ENCODE measurements at regions not wholly inside any gene's neighbourhood (a gene's known extent, or its start where the extent isn't known, plus 50 kb on each side); places are given as distances from the start of the nearest gene placed in this dataset.

DNA sequence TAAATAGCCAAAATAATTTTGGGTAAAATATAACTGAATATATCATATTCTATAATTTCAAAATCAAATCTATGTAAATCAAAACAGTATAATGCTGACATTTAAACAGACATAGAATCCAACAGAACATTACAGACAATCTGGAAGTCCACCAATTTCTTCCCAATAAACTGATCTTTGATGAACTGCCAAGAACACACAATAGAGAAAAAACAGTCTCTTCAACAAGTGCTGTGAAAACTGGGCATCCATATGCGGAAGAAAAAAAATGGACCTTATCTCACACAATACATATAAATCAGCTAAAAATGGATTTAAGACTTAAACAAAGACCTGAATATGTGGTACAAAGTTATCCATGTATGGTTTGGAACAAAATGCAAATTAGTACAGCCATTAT lies 1022.7 kb downstream of the TMEM121 start (continued):
- no peak for TF ChIP-seq CHD1 (IDR thresholded peaks at IDR 0.05; ENCODE audit: low read depth, low read length)

DNA sequence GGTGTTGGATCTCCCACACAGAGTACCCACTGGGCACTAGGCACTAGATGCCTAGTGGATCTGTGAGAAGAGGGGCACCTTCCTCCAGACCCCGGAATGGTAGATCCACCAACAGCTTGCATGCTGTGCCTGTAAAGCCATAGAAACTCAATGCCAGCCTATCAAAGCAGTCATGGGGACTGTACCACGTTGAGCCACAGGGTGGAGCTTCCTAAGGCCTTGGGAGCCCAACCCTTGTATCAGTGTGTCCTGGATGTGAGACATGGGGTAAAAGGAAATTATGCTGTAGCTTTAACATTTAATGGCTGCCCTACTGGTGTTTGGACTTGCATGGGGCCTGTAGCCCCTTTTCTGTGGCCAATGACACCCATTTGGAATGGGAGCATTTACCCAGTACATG lies 1024.9 kb downstream of the TMEM121 start:
- CTCF ChIA-PET (ENCODE audit: partially characterized antibody) = no interaction called here
- POLR2A ChIA-PET (ENCODE audit: partially characterized antibody) = no interaction called here

More for the DNA sequence above, 1024.9 kb downstream of the TMEM121 start:
- Histone ChIP-seq H2BK12ac (ENCODE audit: low read depth, low read length) (no peak overlapping the region), H2AK5ac (ENCODE audit: low read depth, low read length) (no peak overlapping the region), H3K56ac (replicated peaks; ENCODE audit: insufficient read length, low read depth, low read length) (no peak overlapping the region), H3K79me1 (ENCODE audit: low read depth, low read length) (no peaks in the 10 kb centered on the region), H3K14ac (ENCODE audit: insufficient read length) (no peak overlapping the region), H3K23ac (ENCODE audit: insufficient read length) (no peak overlapping the region), H4K91ac (replicated peaks; ENCODE audit: insufficient read length, low read length) (no peak overlapping the region), H2AFZ (ENCODE audit: low read length) (no peak overlapping the region), H3K4me1 (replicated peaks in 1 of 4; ENCODE audit: control insufficient read depth in 3 of 4, insufficient read depth in 4 of 4, low read length in 3 of 4) (no peaks in the 10 kb centered on the region), H3K79me2 (ENCODE audit: control insufficient read depth in 1 of 2, insufficient read depth in 2 of 2, low read length in 2 of 2) (no peaks in the 10 kb centered on the region), H3K27me3 (replicated peaks in 1 of 4; ENCODE audit: control insufficient read depth in 3 of 4, extremely low read depth in 1 of 4, insufficient read depth in 3 of 4, low read length in 3 of 4) (no peaks in the 10 kb centered on the region), H4K5ac (ENCODE audit: insufficient read length, low read depth, low read length) (no peak overlapping the region), H3K9ac (replicated peaks in 1 of 4; ENCODE audit: extremely low read depth in 1 of 4, low read depth in 3 of 4, low read length in 3 of 4) (no peak overlapping the region), H3K18ac (ENCODE audit: extremely low read depth, low read length) (no peak overlapping the region), H2BK15ac (ENCODE audit: low read length) (no peak overlapping the region), H3K9me3 (ENCODE audit: insufficient read depth in 2 of 2, low read depth in 1 of 2, low read length in 1 of 2) (peaks cover 66 to 67% of the 10 kb centered on the region in 2 experiments), H2BK20ac (ENCODE audit: low read length) (no peak overlapping the region), H3K4ac (replicated peaks; ENCODE audit: insufficient read length, low read depth, low read length) (no peak overlapping the region), H3K4me3 (ENCODE audit: extremely low read depth in 1 of 4, insufficient read depth in 2 of 4, low read depth in 3 of 4, low read length in 4 of 4) (no peak overlapping the region), H3K27ac (ENCODE audit: low read depth, low read length) (no peak overlapping the region), H4K20me1 (replicated peaks in 1 of 2; ENCODE audit: control insufficient read depth in 1 of 2, insufficient read depth in 2 of 2, low read length in 2 of 2) (no peaks in the 10 kb centered on the region), H3K4me2 (ENCODE audit: insufficient read depth in 1 of 2, low read depth in 2 of 2, low read length in 2 of 2) (no peak overlapping the region), H3K23me2 (ENCODE audit: low read depth, low read length) (no peaks in the 10 kb centered on the region), H4K8ac (ENCODE audit: extremely low read depth, insufficient read depth, low read length) (no peak overlapping the region), H3K36me3 (ENCODE audit: control insufficient read depth in 2 of 4, insufficient read depth in 4 of 4, low read length in 3 of 4) (no peaks in the 10 kb centered on the region), H2BK5ac (ENCODE audit: low read depth, low read length) (no peak overlapping the region), H2BK120ac (replicated peaks; ENCODE audit: low read depth, low read length) (no peak overlapping the region)
- FAIRE-seq (no peak), DNase-seq (ENCODE audit: low read depth in 1 of 2, low spot score in 2 of 2) (no peak)
- TF ChIP-seq SAP30 (IDR thresholded peaks at IDR 0.05; ENCODE audit: insufficient read depth, insufficient replicate concordance, low read length) (no peak), SIX5 (IDR thresholded peaks at IDR 0.05; ENCODE audit: low read depth, low read length) (no peak), CHD1 (IDR thresholded peaks at IDR 0.05; ENCODE audit: low read depth, low read length) (no peak), SRF (IDR thresholded peaks at IDR 0.05; ENCODE audit: low read depth, low read length) (no peak), EZH2 (IDR thresholded peaks at IDR 0.05; ENCODE audit: low read depth, low read length, severe bottlenecking) (no peak), RFX5 (IDR thresholded peaks at IDR 0.05; ENCODE audit: borderline replicate concordance, low read depth, low read length) (no peak), CEBPB (IDR thresholded peaks at IDR 0.05; ENCODE audit: low read depth, low read length) (no peak), ASH2L (IDR thresholded peaks at IDR 0.05; ENCODE audit: low read length) (no peak), TEAD4 (IDR thresholded peaks at IDR 0.05; ENCODE audit: low read depth, low read length) (no peak), CHD2 (IDR thresholded peaks at IDR 0.05; ENCODE audit: low read length) (no peak), NANOG (IDR thresholded peaks at IDR 0.05; ENCODE audit: insufficient read depth, low read depth, low read length, poor library complexity, severe bottlenecking) (no peak), RNF2 (IDR thresholded peaks at IDR 0.05; ENCODE audit: borderline replicate concordance, low read depth, low read length, missing control alignments, poor library complexity, severe bottlenecking) (no peak)
- TF ChIP-seq, protein P1, sequence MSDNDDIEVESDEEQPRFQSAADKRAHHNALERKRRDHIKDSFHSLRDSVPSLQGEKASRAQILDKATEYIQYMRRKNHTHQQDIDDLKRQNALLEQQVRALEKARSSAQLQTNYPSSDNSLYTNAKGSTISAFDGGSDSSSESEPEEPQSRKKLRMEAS (IDR thresholded peaks at IDR 0.05) = no peak
- 44% methylated on average over 2 of the region's 2 CpGs; no CpG with 5 or more reads in 1 of the 2 experiments for WGBS, 2 experiments (ENCODE audit: extremely low coverage in 1 of 2, insufficient coverage in 1 of 2, insufficient read length in 1 of 2, insufficient replicate concordance in 2 of 2, low coverage in 1 of 2, low lambda C conversion rate in 2 of 2, missing lambda C conversion rate in 1 of 2)

All from H1 (cell line).